ENCODE measurements at regions not wholly inside any gene's neighbourhood (a gene's known extent, or its start where the extent isn't known, plus 50 kb on each side); places are given as distances from the start of the nearest gene placed in this dataset.
A peak's percentile ranks its signal among the peaks of the same experiment; 100 is the strongest.

DNA sequence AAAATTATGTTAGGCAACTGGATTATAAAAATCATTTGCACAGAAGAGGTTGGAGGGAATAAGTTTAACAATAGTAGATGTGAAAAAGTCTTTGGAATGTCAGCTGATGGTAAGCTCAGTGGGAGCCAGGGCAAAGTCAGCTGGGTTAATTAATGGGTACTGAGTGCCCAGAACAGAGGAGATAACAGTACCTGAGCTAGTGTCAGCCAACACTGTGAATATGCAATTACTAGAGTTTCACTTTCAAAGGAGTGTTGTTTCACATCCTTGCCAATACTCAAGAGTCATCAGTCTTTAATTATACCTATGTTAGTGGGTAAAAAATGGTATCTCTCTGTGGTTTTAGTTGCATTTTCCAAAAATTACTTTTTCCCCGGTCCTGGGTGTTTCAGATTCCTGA, 135.1 kb downstream of the KIF4B start:
- CTCF ChIA-PET = interaction anchor here (0.8 to 1.7 kb wide), 2 partner anchors 9 to 112 kb away, joined by 3 to 4 read pairs; no protein-coding TSS in a partner anchor
- H3K27me3 Mint-ChIP-seq (ENCODE audit: low read depth) = no peaks in the 10 kb centered on the region
- H3K9me3 Mint-ChIP-seq = no peaks in the 10 kb centered on the region
- no peak overlapping the region for H3K4me3 Mint-ChIP-seq
- DNase-seq (ENCODE audit: low spot score) (no peak), ATAC-seq (no peak)
- peaks cover 16% of the 10 kb centered on the region for H3K4me1 Mint-ChIP-seq
- no peak for TF ChIP-seq ZNF219 (CRISPR knock-in tag; IDR thresholded peaks at IDR 0.05; ENCODE audit: borderline replicate concordance)
- TF ChIP-seq, protein P1, sequence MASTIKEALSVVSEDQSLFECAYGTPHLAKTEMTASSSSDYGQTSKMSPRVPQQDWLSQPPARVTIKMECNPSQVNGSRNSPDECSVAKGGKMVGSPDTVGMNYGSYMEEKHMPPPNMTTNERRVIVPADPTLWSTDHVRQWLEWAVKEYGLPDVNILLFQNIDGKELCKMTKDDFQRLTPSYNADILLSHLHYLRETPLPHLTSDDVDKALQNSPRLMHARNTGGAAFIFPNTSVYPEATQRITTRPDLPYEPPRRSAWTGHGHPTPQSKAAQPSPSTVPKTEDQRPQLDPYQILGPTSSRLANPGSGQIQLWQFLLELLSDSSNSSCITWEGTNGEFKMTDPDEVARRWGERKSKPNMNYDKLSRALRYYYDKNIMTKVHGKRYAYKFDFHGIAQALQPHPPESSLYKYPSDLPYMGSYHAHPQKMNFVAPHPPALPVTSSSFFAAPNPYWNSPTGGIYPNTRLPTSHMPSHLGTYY (CRISPR knock-in tag; IDR thresholded peaks at IDR 0.05) = no peak
- no peak for TF ChIP-seq CBFB (CRISPR knock-in tag; IDR thresholded peaks at IDR 0.05; ENCODE audit: low read depth)
- TF ChIP-seq ZNF671 (CRISPR knock-in tag; IDR thresholded peaks at IDR 0.05) = no peak
- no peak for TF ChIP-seq HMGA2 (CRISPR knock-in tag; IDR thresholded peaks at IDR 0.05)
- TF ChIP-seq JAZF1 (CRISPR knock-in tag; IDR thresholded peaks at IDR 0.05) = no peak
- TF ChIP-seq, protein P2, sequence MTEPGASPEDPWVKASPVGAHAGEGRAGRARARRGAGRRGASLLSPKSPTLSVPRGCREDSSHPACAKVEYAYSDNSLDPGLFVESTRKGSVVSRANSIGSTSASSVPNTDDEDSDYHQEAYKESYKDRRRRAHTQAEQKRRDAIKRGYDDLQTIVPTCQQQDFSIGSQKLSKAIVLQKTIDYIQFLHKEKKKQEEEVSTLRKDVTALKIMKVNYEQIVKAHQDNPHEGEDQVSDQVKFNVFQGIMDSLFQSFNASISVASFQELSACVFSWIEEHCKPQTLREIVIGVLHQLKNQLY (CRISPR knock-in tag; IDR thresholded peaks at IDR 0.05) = no peak
- TF ChIP-seq SP1 (CRISPR knock-in tag; conservative IDR thresholded peaks at IDR 0.05) = no peak
- TF ChIP-seq ZNF121 (CRISPR knock-in tag; IDR thresholded peaks at IDR 0.05) = no peak
- H3K27ac Mint-ChIP-seq = no peak overlapping the region
- POLR2A ChIA-PET = no interaction called here
- H3K36me3 Mint-ChIP-seq = no peaks in the 10 kb centered on the region

DNA sequence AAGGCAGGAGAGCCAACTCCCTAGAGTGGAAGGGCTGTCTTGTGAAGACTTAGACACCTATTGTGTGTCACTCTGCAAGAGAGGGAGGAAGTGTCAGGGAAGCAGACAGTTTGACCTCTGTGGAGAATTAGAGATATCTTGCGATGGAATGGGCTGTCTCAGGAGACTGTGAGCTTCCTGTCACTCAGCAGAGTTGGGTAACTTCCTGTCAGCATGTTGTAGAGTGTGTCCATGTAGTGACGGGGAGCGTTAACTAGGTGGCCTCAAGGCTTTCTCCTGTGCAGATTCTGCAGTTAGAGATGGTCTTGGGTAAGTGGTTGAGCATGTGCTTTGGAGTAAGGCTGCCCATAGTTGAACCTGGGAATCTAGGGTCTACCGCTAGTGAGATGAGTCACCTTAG, 136.5 kb downstream of the KIF4B start:
- Mint-ChIP-seq H3K27me3 (ENCODE audit: low read depth) (no peaks in the 10 kb centered on the region), H3K4me1 (peaks cover 11% of the 10 kb centered on the region), H3K9me3 (no peaks in the 10 kb centered on the region), H3K27ac (no peak overlapping the region), H3K4me3 (no peak overlapping the region), H3K36me3 (no peaks in the 10 kb centered on the region)
- CTCF ChIA-PET = no interaction called here
- POLR2A ChIA-PET = no interaction called here
- no peak for DNase-seq (ENCODE audit: low spot score)
- peak; percentile 39 for ATAC-seq
- TF ChIP-seq, protein P3, sequence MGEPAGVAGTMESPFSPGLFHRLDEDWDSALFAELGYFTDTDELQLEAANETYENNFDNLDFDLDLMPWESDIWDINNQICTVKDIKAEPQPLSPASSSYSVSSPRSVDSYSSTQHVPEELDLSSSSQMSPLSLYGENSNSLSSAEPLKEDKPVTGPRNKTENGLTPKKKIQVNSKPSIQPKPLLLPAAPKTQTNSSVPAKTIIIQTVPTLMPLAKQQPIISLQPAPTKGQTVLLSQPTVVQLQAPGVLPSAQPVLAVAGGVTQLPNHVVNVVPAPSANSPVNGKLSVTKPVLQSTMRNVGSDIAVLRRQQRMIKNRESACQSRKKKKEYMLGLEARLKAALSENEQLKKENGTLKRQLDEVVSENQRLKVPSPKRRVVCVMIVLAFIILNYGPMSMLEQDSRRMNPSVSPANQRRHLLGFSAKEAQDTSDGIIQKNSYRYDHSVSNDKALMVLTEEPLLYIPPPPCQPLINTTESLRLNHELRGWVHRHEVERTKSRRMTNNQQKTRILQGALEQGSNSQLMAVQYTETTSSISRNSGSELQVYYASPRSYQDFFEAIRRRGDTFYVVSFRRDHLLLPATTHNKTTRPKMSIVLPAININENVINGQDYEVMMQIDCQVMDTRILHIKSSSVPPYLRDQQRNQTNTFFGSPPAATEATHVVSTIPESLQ (CRISPR knock-in tag; IDR thresholded peaks at IDR 0.05) = no peak
- TF ChIP-seq ZNF317 (CRISPR knock-in tag; IDR thresholded peaks at IDR 0.05; ENCODE audit: borderline replicate concordance, low read depth) = no peak
- TF ChIP-seq JUN (CRISPR knock-in tag; IDR thresholded peaks at IDR 0.05) = no peak
- TF ChIP-seq, protein P4, sequence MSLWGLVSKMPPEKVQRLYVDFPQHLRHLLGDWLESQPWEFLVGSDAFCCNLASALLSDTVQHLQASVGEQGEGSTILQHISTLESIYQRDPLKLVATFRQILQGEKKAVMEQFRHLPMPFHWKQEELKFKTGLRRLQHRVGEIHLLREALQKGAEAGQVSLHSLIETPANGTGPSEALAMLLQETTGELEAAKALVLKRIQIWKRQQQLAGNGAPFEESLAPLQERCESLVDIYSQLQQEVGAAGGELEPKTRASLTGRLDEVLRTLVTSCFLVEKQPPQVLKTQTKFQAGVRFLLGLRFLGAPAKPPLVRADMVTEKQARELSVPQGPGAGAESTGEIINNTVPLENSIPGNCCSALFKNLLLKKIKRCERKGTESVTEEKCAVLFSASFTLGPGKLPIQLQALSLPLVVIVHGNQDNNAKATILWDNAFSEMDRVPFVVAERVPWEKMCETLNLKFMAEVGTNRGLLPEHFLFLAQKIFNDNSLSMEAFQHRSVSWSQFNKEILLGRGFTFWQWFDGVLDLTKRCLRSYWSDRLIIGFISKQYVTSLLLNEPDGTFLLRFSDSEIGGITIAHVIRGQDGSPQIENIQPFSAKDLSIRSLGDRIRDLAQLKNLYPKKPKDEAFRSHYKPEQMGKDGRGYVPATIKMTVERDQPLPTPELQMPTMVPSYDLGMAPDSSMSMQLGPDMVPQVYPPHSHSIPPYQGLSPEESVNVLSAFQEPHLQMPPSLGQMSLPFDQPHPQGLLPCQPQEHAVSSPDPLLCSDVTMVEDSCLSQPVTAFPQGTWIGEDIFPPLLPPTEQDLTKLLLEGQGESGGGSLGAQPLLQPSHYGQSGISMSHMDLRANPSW (CRISPR knock-in tag; conservative IDR thresholded peaks at IDR 0.05; ENCODE audit: low read depth) = no peak
- no peak for TF ChIP-seq FOXK1 (CRISPR knock-in tag; IDR thresholded peaks at IDR 0.05)
- TF ChIP-seq NFYB (CRISPR knock-in tag; conservative IDR thresholded peaks at IDR 0.05; ENCODE audit: low read depth) = no peak
- TF ChIP-seq NR2C2 (CRISPR knock-in tag; IDR thresholded peaks at IDR 0.05) = no peak
- TF ChIP-seq, protein P5, sequence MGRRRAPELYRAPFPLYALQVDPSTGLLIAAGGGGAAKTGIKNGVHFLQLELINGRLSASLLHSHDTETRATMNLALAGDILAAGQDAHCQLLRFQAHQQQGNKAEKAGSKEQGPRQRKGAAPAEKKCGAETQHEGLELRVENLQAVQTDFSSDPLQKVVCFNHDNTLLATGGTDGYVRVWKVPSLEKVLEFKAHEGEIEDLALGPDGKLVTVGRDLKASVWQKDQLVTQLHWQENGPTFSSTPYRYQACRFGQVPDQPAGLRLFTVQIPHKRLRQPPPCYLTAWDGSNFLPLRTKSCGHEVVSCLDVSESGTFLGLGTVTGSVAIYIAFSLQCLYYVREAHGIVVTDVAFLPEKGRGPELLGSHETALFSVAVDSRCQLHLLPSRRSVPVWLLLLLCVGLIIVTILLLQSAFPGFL (CRISPR knock-in tag; IDR thresholded peaks at IDR 0.05; ENCODE audit: borderline replicate concordance) = no peak
- TF ChIP-seq SP1 (CRISPR knock-in tag; conservative IDR thresholded peaks at IDR 0.05) = no peak
- TF ChIP-seq TCF7 (CRISPR knock-in tag; IDR thresholded peaks at IDR 0.05; ENCODE audit: low read depth) = no peak
- no peak for TF ChIP-seq SMAD4 (CRISPR knock-in tag; IDR thresholded peaks at IDR 0.05)
- no peak for TF ChIP-seq CREM (CRISPR knock-in tag; IDR thresholded peaks at IDR 0.05)
- no peak for TF ChIP-seq ZBTB21 (CRISPR knock-in tag; IDR thresholded peaks at IDR 0.05; ENCODE audit: borderline replicate concordance)
- TF ChIP-seq MXD4 (CRISPR knock-in tag; IDR thresholded peaks at IDR 0.05; ENCODE audit: borderline replicate concordance) = no peak
- TF ChIP-seq PRRX2 (CRISPR knock-in tag; IDR thresholded peaks at IDR 0.05) = no peak
- TF ChIP-seq, protein P6, sequence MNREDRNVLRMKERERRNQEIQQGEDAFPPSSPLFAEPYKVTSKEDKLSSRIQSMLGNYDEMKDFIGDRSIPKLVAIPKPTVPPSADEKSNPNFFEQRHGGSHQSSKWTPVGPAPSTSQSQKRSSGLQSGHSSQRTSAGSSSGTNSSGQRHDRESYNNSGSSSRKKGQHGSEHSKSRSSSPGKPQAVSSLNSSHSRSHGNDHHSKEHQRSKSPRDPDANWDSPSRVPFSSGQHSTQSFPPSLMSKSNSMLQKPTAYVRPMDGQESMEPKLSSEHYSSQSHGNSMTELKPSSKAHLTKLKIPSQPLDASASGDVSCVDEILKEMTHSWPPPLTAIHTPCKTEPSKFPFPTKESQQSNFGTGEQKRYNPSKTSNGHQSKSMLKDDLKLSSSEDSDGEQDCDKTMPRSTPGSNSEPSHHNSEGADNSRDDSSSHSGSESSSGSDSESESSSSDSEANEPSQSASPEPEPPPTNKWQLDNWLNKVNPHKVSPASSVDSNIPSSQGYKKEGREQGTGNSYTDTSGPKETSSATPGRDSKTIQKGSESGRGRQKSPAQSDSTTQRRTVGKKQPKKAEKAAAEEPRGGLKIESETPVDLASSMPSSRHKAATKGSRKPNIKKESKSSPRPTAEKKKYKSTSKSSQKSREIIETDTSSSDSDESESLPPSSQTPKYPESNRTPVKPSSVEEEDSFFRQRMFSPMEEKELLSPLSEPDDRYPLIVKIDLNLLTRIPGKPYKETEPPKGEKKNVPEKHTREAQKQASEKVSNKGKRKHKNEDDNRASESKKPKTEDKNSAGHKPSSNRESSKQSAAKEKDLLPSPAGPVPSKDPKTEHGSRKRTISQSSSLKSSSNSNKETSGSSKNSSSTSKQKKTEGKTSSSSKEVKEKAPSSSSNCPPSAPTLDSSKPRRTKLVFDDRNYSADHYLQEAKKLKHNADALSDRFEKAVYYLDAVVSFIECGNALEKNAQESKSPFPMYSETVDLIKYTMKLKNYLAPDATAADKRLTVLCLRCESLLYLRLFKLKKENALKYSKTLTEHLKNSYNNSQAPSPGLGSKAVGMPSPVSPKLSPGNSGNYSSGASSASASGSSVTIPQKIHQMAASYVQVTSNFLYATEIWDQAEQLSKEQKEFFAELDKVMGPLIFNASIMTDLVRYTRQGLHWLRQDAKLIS (CRISPR knock-in tag; IDR thresholded peaks at IDR 0.05; ENCODE audit: borderline replicate concordance) = no peak
- TF ChIP-seq, protein P7, sequence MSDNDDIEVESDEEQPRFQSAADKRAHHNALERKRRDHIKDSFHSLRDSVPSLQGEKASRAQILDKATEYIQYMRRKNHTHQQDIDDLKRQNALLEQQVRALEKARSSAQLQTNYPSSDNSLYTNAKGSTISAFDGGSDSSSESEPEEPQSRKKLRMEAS (CRISPR knock-in tag; IDR thresholded peaks at IDR 0.05) = no peak
- no peak for TF ChIP-seq TEAD4 (CRISPR knock-in tag; IDR thresholded peaks at IDR 0.05)
